OCI-LY3 (cell line): ENCODE measurements at regions not wholly inside any gene's neighbourhood (a gene's known extent, or its start where the extent isn't known, plus 50 kb on each side); places are given as distances from the start of the nearest gene placed in this dataset.

Source experiments
- H2AFZ ChIP-seq: fragments of 200-600, 300-600 bp; shearing (Covaris generic); 2 replicates; pipeline ENCODE4 v1.6.0; 2014; ENCODE audit warnings: antibody characterized with exemption, low read depth, low read length
- H3K27ac ChIP-seq: fragments of 200-600, 300-600 bp; sonication (generic); 2 replicates; pipeline ENCODE4 v1.5.1; 2014; ENCODE audit warnings: mild to moderate bottlenecking, low read length, moderate library complexity, mixed read lengths
- H3K27me3 ChIP-seq: fragments of 200-600, 300-600 bp; sonication (generic); 2 replicates; pipeline ENCODE4 v1.6.1; 2014; ENCODE audit warnings: low read depth, low read length, mixed read lengths
- H3K36me3 ChIP-seq: fragments of 200-600, 300-600 bp; sonication (generic); replicated peaks from 2 replicates; pipeline ENCODE3; 2014; ENCODE audit warnings: low read depth, low read length, mixed read lengths
- H3K4me1 ChIP-seq: fragments of 300-600, 200-600 bp; sonication (generic); 2 replicates; pipeline ENCODE4 v1.6.1; 2014; ENCODE audit warnings: low read length, mixed read lengths
- H3K4me2 ChIP-seq: fragments of 200-600, 300-600 bp; sonication (generic); 2 replicates; pipeline ENCODE4 v1.6.1; 2014; ENCODE audit warnings: low read length, mixed read lengths
- H3K4me3 ChIP-seq: fragments of 300-600, 200-600 bp; sonication (generic); 2 replicates; pipeline ENCODE4 v1.5.1; 2014; ENCODE audit warnings: antibody characterized with exemption, mild to moderate bottlenecking, low read length, moderate library complexity
- H3K79me2 ChIP-seq: fragments of 300-600, 200-600 bp; shearing (Covaris generic); 2 replicates; pipeline ENCODE4 v1.6.1; 2014; ENCODE audit warnings: mild to moderate bottlenecking, low read length, mixed read lengths
- H3K9ac ChIP-seq: fragments of 300-600, 200-600 bp; shearing (Covaris generic); 2 replicates; pipeline ENCODE4 v1.6.0; 2014; ENCODE audit warnings: mild to moderate bottlenecking, low read length, moderate library complexity
- H3K9me3 ChIP-seq: fragments of 200-600, 300-600 bp; shearing (Covaris generic); 2 replicates; pipeline ENCODE4 v1.6.1; 2014; ENCODE audit warnings: low read length, mixed read lengths; ENCODE audit not compliant: insufficient read depth
- H4K20me1 ChIP-seq: fragments of 200-600, 300-600 bp; sonication (generic); 2 replicates; pipeline ENCODE4 v1.6.1; 2016; ENCODE audit warnings: low read length, mixed read lengths; ENCODE audit not compliant: insufficient read depth
- EZH2phosphoT487 ChIP-seq: fragments of 200-600 bp; shearing (Covaris generic); IDR thresholded peaks from 2 replicates; pipeline ENCODE4 v1.6.1; 2018; ENCODE audit warnings: antibody characterized with exemption, mixed run types, low read depth
- TF ChIP-seq, protein P1 (sequence below): fragments of 200-600, 300-600 bp; sonication (generic); IDR thresholded peaks from 2 replicates; pipeline ENCODE4 v1.5.1; 2014; ENCODE audit warnings: antibody characterized with exemption, low read length, low read depth

DNA sequence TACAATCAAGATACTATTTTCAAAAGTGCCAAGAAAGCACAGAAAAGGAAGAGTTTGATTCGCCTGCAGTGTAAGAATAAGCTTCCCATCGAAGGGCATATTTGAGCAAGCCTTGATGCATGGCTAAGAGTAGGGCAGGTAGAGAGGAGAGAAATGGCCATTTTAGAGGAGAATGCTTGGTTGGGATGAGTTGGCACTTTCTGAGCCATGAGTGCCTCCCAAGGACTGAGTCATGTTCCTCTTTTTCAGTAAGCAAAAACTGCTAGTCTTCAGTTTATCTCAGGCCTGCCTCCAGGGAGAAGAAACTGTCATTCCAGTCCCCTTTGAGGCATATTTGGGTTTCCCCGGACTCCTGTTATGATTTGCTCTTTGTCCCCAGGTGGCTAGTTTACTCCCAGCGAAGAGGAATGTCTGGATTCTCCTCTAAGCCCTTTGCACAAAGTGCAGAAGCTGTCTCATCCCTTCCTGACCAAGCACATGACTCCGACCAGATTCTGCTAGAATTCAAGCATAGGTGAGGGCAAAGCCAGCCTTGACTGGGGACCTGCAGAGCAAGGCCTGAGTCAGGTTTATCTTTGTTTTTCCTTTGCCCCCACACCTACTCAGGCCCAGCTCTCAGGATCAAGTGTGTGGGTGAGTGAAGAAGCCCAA lies 115.2 kb downstream of the TTC32 start:
- TF ChIP-seq, protein P1, sequence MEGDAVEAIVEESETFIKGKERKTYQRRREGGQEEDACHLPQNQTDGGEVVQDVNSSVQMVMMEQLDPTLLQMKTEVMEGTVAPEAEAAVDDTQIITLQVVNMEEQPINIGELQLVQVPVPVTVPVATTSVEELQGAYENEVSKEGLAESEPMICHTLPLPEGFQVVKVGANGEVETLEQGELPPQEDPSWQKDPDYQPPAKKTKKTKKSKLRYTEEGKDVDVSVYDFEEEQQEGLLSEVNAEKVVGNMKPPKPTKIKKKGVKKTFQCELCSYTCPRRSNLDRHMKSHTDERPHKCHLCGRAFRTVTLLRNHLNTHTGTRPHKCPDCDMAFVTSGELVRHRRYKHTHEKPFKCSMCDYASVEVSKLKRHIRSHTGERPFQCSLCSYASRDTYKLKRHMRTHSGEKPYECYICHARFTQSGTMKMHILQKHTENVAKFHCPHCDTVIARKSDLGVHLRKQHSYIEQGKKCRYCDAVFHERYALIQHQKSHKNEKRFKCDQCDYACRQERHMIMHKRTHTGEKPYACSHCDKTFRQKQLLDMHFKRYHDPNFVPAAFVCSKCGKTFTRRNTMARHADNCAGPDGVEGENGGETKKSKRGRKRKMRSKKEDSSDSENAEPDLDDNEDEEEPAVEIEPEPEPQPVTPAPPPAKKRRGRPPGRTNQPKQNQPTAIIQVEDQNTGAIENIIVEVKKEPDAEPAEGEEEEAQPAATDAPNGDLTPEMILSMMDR, result no peak
- TF ChIP-seq EZH2phosphoT487, result no peak
- Histone ChIP-seq H3K27me3 (0 out of 2 replicates have a peak, but pooled peaks cover under 1% of the 10 kb centered on the region), H3K27ac (no peak overlapping the region), H3K9ac (no peak overlapping the region), H3K36me3 (no peaks in the 10 kb centered on the region), H3K9me3 (no peaks in the 10 kb centered on the region), H4K20me1 (no peaks in the 10 kb centered on the region), H3K4me2 (no peak overlapping the region), H3K4me3 (no peak overlapping the region), H2AFZ (no peak overlapping the region), H3K4me1 (peaks cover 8% of the 10 kb centered on the region), H3K79me2 (no peaks in the 10 kb centered on the region)

GRCh38 chr2:19785867-19786266 lies 115.9 kb downstream of the TTC32 start:
- no peak overlapping the region for H3K4me2 ChIP-seq
- H2AFZ ChIP-seq, result no peak overlapping the region
- no peaks in the 10 kb centered on the region for H4K20me1 ChIP-seq
- no peak overlapping the region for H3K4me3 ChIP-seq
- no peaks in the 10 kb centered on the region for H3K79me2 ChIP-seq
- TF ChIP-seq, protein P1, result no peak
- TF ChIP-seq EZH2phosphoT487, result no peak
- no peak overlapping the region for H3K9ac ChIP-seq
- H3K9me3 ChIP-seq, result no peaks in the 10 kb centered on the region
- H3K27ac ChIP-seq, result no peak overlapping the region
- peaks cover 8% of the 10 kb centered on the region for H3K4me1 ChIP-seq
- H3K36me3 ChIP-seq, result no peaks in the 10 kb centered on the region
- H3K27me3 ChIP-seq, result no peaks in the 10 kb centered on the region

DNA sequence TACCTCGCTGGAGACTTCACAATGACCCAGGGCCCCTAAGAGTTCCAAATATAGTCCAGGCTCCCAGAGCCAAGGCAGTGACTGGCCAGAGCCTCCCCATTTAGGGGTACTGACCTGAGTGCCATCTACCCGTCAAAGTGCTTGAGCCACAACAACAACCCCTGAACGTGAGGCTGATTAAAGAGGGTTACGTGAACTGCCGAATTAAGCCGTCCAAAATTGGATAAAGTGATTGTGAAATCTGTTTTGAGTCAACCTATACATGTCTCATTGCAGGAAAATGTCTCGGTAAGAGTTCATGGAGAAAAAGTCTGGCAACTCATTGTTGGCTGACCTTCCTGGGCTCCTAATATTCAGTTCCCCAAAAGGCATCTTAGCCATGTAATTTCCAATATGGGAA lies 116.3 kb downstream of the TTC32 start:
- no peaks in the 10 kb centered on the region for H4K20me1 ChIP-seq
- H3K79me2 ChIP-seq, result no peaks in the 10 kb centered on the region
- H3K9me3 ChIP-seq, result no peaks in the 10 kb centered on the region
- H3K36me3 ChIP-seq, result no peaks in the 10 kb centered on the region
- H3K4me3 ChIP-seq, result no peak overlapping the region
- H3K4me2 ChIP-seq, result no peak overlapping the region
- H3K9ac ChIP-seq, result no peak overlapping the region
- TF ChIP-seq, protein P1, result no peak
- no peak for TF ChIP-seq EZH2phosphoT487
- H2AFZ ChIP-seq, result no peak overlapping the region
- H3K27me3 ChIP-seq, result no peaks in the 10 kb centered on the region
- peaks cover 8% of the 10 kb centered on the region for H3K4me1 ChIP-seq
- H3K27ac ChIP-seq, result no peak overlapping the region

GRCh38 chr2:19784456-19784855 lies 117.3 kb downstream of the TTC32 start:
- Histone ChIP-seq H3K4me2 (no peak overlapping the region), H3K27ac (no peak overlapping the region), H3K36me3 (no peaks in the 10 kb centered on the region), H3K4me1 (peaks cover 8% of the 10 kb centered on the region), H2AFZ (no peak overlapping the region), H4K20me1 (no peaks in the 10 kb centered on the region), H3K27me3 (no peaks in the 10 kb centered on the region; the same call in 1 of the 2 replicates), H3K4me3 (no peak overlapping the region), H3K9me3 (no peaks in the 10 kb centered on the region), H3K9ac (no peak overlapping the region), H3K79me2 (no peaks in the 10 kb centered on the region)
- TF ChIP-seq EZH2phosphoT487, result no peak
- TF ChIP-seq, protein P1, result no peak
